ENCODE measurements at regions not wholly inside any gene's neighbourhood (a gene's known extent, or its start where the extent isn't known, plus 50 kb on each side); places are given as distances from the start of the nearest gene placed in this dataset.

DNA sequence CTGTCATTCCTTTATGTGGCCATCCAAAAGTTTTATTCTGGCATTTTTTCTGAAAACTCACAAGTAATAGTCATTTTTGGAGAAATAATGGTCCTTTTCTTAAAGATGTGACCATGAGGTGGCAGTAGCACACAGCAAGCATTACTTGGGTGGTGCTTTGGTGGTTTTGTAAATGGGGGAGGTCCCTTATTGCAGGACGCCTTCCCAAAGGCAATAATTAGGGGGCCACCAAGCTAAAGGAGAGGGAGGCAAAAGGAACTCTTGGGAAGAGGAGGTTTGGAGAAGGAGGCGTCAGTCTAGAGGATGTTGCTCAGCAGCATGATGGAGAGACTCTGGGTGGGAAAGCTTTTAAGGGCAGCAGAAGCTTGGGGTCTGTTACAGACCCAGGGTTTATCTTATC is 422.6 kb upstream of the MMS22L start:
- no peak for TF ChIP-seq POLR2AphosphoS5 (IDR thresholded peaks at IDR 0.05; ENCODE audit: low read depth, low read length)
- TF ChIP-seq POLR2A (IDR thresholded peaks at IDR 0.05; ENCODE audit: low read depth, low read length): no peak
- no peak for TF ChIP-seq TAF1 (IDR thresholded peaks at IDR 0.05; ENCODE audit: low read depth, low read length)
- TF ChIP-seq SPI1 (IDR thresholded peaks at IDR 0.05; ENCODE audit: low read depth, low read length): no peak
